ENCODE measurements at regions not wholly inside any gene's neighbourhood (a gene's known extent, or its start where the extent isn't known, plus 50 kb on each side); places are given as distances from the start of the nearest gene placed in this dataset.

GRCh38 chr10:3354174-3354900, 181.8 kb upstream of the PITRM1 start:
- intact Hi-C loops (cut with micrococcal nuclease), result no loop called here

DNA sequence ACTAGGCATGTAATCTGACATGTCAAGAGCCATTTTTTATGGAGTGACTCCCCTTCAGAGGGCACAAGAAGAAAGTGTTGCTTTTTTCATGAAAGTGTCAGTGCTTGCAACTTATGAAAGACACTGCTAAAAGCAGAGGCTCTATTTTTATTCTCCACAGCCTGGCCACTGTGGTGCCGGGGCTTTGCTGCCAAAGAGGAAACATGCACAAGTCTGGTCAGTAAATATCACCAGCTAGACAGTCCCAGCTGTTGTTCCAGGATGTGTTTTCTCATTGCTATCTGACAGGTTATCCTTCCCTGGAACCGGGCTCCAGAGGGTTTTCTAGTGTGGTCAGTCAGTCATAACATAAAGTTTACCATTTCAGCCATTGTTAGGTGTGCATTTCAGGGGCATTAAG, 180.7 kb upstream of the PITRM1 start:
- intact Hi-C loops (cut with micrococcal nuclease), result no loop called here

DNA sequence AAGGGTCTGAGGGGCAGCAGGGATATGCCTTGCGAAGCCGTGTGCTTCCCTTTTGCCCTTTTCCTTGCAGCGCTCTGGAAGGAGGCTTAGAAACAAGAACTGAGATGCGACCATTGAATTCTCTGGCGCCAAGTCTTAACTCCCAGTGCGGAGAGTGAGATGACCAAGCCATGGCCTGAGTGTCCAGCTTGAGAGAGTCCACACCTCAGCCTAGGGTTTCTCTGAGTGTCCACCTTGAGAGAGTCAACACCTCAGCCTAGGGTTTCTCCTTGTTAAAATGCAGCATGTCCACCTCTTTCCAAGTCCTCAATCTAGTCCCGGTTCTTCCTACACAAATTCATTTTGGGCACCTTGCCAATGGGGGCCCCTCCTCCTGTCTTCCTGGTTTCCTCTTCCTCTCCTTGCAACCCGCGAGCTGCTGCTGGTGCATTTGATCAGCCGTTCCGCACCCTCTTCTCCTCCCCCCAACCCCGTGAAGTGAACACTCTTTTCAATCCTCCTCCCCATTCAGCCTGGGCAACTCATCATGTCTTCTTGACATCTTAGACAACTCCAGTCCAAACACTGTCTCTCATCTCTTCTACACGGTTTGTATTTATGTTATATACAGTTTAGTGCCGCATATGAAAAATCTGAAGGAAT, 178.2 kb upstream of the PITRM1 start:
- intact Hi-C loops (cut with micrococcal nuclease), result no loop called here

GRCh38 chr10:3350205-3350604, 177.6 kb upstream of the PITRM1 start:
- intact Hi-C loops (cut with micrococcal nuclease), result no loop called here

- intact Hi-C loops (cut with micrococcal nuclease), result no loop called here
Observed at GRCh38 chr10:3348564-3348963, 176.0 kb upstream of the PITRM1 start.

DNA sequence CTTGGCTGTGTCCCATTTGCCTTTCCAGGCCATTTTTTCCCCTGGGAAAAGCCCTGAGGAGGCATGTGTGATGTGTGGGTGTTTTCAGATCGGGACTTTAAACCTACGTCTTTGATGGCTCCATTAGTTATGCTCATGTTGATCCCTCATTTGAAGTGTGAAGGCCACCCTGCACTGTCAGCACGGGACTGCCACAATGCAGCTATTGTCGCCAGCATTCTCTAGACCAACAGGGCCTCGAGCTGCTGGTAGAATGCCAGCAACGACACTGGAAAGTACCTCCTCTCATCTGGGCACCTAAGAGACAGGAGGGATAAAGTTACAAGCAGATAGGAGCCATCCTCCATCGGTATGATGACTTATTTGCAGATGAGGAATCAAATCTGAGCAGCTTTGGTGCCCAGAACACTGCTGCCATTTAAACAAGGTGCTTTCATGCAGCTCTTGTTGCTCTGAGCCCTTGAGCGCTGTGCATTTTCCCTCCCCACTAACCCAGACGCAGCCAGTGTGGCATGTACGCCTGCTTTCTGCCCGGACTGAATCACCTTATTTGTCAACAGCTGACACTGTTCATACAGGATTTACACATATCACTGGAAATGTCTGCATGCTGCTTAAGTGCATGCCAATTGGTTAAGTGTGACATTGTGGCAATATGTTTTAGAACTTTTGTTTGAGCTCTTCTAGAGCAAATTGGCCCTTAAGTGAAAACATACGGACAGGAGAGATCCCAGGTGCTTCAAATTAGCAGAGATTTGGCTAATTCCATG, 175.0 kb upstream of the PITRM1 start:
- intact Hi-C loops (cut with micrococcal nuclease), result no loop called here

- intact Hi-C loops (cut with micrococcal nuclease), result no loop called here
Observed at GRCh38 chr10:3346851-3347250, 174.3 kb upstream of the PITRM1 start.

DNA sequence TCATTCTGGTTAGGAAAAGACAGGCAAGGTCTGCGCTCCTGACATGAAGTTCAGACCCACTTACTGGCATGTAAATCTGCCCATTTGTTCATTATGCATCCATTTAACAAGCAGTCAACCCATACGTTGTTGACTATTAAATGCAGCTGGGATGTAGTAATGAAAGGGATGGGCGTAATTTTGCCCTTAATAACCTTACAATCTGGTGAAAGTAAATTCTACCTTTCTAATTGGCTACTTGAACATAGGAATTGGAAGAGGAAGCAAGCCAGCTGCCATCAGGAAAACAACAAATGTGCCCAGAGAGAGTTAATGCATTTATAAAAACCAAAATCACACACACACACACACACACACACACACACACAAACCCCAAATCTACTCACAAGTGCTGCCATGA, 170.2 kb upstream of the PITRM1 start:
- intact Hi-C loops (cut with micrococcal nuclease), result no loop called here

DNA sequence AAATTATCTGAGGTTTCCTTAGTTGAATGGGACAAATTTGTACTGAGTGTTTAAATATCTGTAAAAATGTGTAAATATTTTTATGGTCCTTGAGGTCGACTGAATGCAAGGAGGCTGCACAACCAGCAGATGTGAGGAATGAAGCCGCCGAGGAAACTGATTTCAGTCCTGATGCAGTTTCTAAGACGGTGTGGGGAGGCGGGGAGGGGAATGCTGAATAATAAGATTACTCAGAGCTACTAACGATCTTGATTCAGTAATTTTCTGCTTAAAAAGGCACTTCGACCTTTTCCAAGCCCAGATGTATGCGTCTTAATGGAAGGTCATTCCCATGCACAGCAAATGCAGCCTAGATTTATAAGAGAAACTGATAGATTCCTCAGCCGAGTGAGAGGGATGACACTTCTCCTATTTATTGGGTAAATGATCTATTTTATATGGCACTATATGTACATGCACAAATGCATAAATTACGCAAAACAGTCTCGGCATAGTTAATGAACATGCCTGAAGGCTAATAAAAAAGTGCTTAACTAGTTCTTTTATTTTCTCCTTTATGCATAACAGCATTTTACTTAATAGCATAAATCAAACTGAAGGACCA, 167.6 kb upstream of the PITRM1 start:
- intact Hi-C loops (cut with micrococcal nuclease), result no loop called here

GRCh38 chr10:3339531-3339950, 167.0 kb upstream of the PITRM1 start:
- intact Hi-C loops (cut with micrococcal nuclease), result no loop called here

DNA sequence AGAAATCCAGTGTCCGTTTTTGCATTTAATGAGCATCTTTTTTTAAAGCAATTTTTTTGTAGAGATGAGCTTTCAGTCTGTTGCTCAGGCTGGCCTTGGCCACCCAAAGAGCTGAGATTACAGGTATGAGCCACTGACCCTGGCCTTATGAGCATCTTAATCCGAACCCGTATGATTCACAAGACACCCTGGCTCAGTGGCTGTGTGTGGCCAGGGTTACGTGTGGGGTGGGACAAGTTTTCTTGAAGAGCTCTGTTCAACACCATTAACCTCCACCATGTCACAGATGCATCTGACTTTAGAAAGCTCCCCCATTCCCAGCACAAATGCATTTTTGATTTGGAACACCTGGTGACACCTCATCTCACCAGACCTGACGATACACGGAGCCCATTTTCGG, 166.5 kb upstream of the PITRM1 start:
- intact Hi-C loops (cut with micrococcal nuclease), result no loop called here

DNA sequence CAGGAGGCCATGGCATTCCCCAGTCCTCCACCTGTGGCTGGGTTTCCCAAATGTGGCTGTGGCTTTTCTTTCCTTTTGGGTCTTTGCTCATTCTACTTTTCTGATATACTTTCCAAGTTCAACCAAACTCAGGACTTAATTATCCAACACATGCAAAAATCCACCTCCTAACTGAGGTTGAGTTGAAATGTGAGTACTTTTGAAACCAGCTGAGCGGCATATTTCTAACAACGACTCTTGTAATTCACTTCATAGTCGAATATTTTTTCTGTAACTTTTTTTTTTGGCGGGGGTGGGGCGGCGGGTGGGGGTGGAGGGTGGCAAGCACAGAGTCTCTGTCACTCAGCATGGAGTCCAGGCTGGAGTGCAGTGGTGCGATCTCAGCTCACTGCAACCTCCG, 165.2 kb upstream of the PITRM1 start:
- intact Hi-C loops (cut with micrococcal nuclease), result no loop called here

- intact Hi-C loops (cut with micrococcal nuclease), result no loop called here
Observed at GRCh38 chr10:3336673-3337293, 164.2 kb upstream of the PITRM1 start.

- intact Hi-C loops (cut with micrococcal nuclease), result no loop called here
Observed at GRCh38 chr10:3333426-3333825, 160.8 kb upstream of the PITRM1 start.

DNA sequence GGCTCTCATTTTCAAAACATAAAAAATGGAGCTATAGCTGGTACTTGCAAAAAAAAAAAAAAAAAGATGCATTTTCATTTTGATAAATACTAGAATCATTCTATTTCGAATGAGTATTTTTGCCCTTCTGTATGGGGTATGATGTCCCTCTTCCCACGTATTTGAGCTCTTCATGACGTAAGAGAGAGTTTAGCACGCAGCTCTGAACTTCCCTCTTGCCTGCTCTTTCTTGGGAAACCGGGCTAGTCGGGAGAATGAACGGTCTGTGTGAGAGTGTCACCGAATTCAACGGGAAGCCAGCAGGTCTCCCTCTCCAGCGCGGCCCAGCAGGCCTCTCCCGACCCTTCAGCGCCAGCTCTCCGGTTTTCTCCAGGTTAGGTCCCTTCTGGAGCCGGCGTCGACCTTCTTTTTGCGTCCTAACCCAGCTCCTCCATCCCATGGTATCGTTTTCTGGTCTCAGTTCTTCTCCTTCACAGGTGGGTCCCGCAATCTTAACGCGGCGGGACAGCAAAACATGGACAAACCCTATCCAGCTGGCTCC, 159.2 kb upstream of the PITRM1 start:
- intact Hi-C loops (cut with micrococcal nuclease), result no loop called here

DNA sequence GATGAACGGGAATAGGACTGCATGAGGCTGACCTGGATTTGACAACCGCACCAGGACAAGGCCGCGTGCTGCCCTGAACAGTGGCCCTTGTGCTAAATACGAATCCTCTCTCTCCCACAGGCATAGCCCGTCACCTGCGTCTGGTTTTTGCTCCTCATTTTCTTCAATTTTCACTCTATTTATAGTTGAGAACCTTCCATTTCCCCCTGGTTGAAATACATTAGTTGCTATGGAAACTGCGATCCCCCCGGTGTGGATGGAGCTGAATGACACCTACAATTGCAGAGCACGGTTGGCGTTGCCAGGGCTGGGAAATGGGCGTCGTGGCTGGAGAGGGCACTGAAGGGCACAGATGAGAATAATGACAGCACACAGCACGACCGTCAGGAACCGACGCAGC, 158.6 kb upstream of the PITRM1 start:
- intact Hi-C loops (cut with micrococcal nuclease), result no loop called here

- intact Hi-C loops (cut with micrococcal nuclease), result no loop called here
Observed at GRCh38 chr10:3330663-3331062, 158.1 kb upstream of the PITRM1 start.

DNA sequence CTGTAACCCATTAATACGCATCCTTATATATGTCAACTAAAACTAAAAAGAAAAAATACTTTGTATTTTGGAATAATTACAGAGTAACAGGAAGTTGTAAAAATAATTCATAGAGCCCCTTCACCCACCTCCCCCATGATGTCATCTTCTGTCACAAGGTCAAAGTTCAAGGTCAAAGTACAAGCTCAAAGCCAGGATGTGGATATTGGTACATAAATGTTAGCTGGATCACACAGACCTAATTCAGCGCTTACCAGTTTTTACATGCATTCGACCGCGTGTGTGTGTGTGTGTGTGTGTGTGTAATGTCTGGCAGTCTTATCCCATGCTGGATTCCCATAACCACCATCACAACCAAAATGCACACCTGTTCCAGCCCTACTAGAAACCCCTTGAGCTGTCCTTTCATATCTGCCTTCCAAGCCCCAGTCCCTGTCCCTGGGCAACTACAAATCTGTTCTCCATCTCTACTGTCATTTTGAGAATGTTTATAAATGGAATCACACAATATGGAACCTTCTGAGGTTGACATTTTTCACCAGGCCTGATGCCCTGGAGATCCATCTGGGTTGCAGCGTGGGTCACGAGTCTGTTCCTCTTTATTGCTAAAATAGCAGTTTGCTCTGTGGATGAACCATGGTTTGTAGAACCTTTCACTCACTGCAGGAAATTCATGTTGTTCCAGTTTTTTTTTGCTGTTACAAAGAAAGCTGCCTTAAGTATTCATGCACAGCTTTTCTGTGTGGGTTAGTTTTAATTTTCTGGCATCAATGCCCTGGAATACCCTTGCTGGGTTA, 153.6 kb upstream of the PITRM1 start:
- intact Hi-C loops (cut with micrococcal nuclease), result no loop called here

- intact Hi-C loops (cut with micrococcal nuclease), result no loop called here
Observed at GRCh38 chr10:3324612-3325038, 152.0 kb upstream of the PITRM1 start.

DNA sequence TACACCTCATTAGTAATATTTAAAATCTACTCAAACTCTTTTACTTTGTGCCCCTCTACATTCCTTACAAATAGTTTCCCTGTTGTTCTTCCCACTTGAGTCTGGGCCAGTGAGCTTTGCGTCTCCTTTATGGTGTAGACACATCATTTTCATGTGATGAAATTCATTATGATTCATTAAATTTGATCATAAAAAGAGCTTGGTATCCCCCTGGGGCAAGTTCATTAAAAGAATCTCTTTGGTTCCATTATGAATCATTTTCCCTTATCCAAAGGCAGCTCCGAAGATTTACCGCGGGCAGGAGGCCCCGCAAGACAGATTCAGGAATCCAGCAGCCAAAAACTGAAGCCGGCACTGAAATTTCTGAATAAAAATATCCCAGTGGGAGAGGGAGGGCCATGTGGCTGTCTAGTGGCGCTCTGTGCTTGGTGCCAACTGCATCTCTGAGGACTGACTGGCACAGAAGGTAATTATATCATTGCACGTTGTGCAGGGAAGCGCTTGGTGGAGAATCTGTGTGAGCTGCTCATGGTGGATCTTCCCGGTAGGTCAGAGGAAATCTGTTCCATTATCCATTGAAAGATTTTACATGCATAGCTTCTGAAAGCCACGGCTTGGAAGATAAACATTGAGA, 151.4 kb upstream of the PITRM1 start:
- intact Hi-C loops (cut with micrococcal nuclease), result no loop called here

All from T-helper 2 cell treated with Interferon-gamma antibody and Interleukin-4, amounts not matched to agents 100 ng/mL and 5 ng/mL, for 36 hours (primary cell).